GM12878 (cell line): ENCODE measurements at regions not wholly inside any gene's neighbourhood (a gene's known extent, or its start where the extent isn't known, plus 50 kb on each side); places are given as distances from the start of the nearest gene placed in this dataset.

Experiments used
- CREB1 ChIP-seq: IDR thresholded peaks from 2 replicates; pipeline ENCODE4 v1.6.1; 2012; ENCODE audit warnings: low read depth, mild to moderate bottlenecking, inconsistent platforms
- FOXM1 ChIP-seq: IDR thresholded peaks from 2 replicates; pipeline ENCODE4 v1.6.1; 2012; ENCODE audit warnings: low read depth, mild to moderate bottlenecking, inconsistent platforms, low read length, moderate library complexity
- IRF3 ChIP-seq: fragments of 450-650 bp; IDR thresholded peaks from 2 replicates; pipeline ENCODE4 v1.6.1; 2014; ENCODE audit warnings: mild to moderate bottlenecking
- MLLT1 ChIP-seq: fragments of 450-650 bp; IDR thresholded peaks from 2 replicates; pipeline ENCODE4 v1.6.1; 2016; ENCODE audit warnings: mild to moderate bottlenecking
- PBX3 ChIP-seq: IDR thresholded peaks from 2 replicates; pipeline ENCODE4 v1.6.1; 2011; ENCODE audit warnings: mild to moderate bottlenecking, low read depth, low read length, moderate library complexity; ENCODE audit not compliant: insufficient replicate concordance
- REST ChIP-seq: IDR thresholded peaks from 2 replicates; pipeline ENCODE4 v1.6.1; 2012; ENCODE audit warnings: mild to moderate bottlenecking, low read depth, low read length
- TCF7 ChIP-seq: IDR thresholded peaks from 2 replicates; pipeline ENCODE4 v1.6.1; 2014; ENCODE audit warnings: antibody characterized with exemption, borderline replicate concordance
- ZNF384 ChIP-seq: IDR thresholded peaks from 2 replicates; pipeline ENCODE4 v1.6.1; 2012; ENCODE audit warnings: low read depth, mild to moderate bottlenecking, low read length, improper control_type of control experiment, borderline replicate concordance
- ZZZ3 ChIP-seq: IDR thresholded peaks from 2 replicates; pipeline ENCODE4 v1.6.1; 2011; ENCODE audit warnings: low read depth; ENCODE audit not compliant: control insufficient read depth, insufficient read length

- TF ChIP-seq FOXM1 (no peak), REST (no peak), MLLT1 (no peak), CREB1 (no peak), ZZZ3 (no peak), PBX3 (no peak), IRF3 (no peak), ZNF384 (no peak), TCF7 (no peak)
Observed at GRCh38 chr11:107196732-107197131, 178.5 kb upstream of the GUCY1A2 start (continued).
